Activated CD4-positive, alpha-beta T cell treated with anti-CD3 and anti-CD28 coated beads for 24 hours (primary cell): ENCODE measurements at regions not wholly inside any gene's neighbourhood (a gene's known extent, or its start where the extent isn't known, plus 50 kb on each side); places are given as distances from the start of the nearest gene placed in this dataset.
"Not testable (repeated sequence)": the region's sequence is repeated elsewhere in the genome, so short reads cannot be mapped to it uniquely, and the experiment has no call there.

Experiments used
- DNase-seq, 2 donors: peaks; one replicate each; pipeline ENCODE4 v3.0.0-alpha.2; 2020; ENCODE audit warnings: low read depth in 2 of 2

DNA sequence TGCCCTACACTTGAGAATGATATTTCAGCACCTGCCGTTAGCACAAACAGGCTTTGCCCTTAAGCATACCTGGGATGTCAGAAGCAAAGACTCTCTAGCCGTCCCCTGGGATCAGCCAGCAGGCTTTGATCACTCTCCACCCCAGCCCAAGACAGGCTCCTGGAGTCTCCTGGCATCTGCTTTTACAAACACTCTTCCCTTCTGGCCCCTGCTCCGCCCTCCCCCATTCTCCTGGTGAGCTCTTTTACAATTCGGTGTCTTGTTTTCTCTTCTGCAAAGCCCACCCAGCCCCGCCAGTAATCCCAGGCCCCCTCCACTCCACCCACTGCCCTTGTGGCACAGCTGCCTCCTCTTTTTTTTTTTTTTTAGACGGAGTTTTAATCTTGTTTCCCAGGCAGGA, 50.4 kb downstream of the KATNIP start:
- no peak for DNase-seq

DNA sequence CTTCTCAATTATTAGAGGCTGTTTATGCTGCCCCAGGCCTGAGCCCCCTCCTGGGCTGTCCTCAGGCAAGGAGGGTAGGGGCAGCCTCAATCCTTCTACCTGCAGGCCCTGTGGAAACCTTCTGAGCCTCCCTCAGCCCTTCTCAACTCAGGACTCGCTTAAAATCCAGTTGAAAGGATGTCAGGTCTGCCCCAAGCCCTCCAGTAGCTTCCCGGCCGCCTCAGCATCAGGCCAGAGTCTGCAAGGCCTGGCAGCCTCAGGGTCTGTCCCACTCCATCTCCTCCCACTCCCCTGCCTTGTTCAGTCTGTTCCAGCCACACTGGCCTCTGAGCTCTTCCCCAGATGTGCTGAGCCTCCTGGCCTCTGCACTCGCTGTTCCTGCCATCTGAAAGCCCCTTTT, 52.2 kb downstream of the KATNIP start:
- no peak for DNase-seq

GRCh38 chr16:27605500-27606106, 55.7 kb downstream of the KATNIP start:
- not testable (repeated sequence) for DNase-seq

GRCh38 chr16:27611340-27611739, 61.4 kb downstream of the KATNIP start:
- DNase-seq: no peak

GRCh38 chr16:27613238-27613791, 63.4 kb downstream of the KATNIP start:
- no peak for DNase-seq

GRCh38 chr16:27617665-27618064, 67.7 kb downstream of the KATNIP start:
- no peak for DNase-seq

GRCh38 chr16:27618165-27618564, 68.2 kb downstream of the KATNIP start:
- DNase-seq: no peak

- DNase-seq: no peak
Observed at GRCh38 chr16:27618606-27619327, 68.8 kb downstream of the KATNIP start.

GRCh38 chr16:27620541-27620940, 70.6 kb downstream of the KATNIP start:
- no peak for DNase-seq

- DNase-seq: no peak
Observed at GRCh38 chr16:27624154-27625049, 74.5 kb downstream of the KATNIP start.

- DNase-seq: no peak
Observed at GRCh38 chr16:27625050-27625697, 75.2 kb downstream of the KATNIP start.

DNA sequence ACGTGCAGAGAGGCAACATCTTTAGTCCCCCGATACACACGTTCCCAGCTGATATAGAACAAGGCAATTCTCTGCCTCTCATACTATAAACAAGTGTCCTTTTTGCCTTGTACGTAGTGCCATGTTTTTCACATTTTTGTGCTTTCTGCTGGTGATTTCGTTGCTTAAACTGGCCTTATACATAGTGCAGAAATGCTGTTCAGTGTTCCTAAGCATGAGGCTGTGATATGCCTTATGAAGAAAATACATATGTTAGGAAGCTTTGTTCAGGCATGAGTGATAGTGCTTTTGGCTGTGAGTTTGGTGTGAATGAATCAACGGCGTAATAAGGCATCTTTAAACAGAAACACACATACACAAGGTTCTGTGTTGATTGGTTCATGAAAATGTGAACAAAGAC, 77.2 kb downstream of the KATNIP start:
- no peak for DNase-seq

- DNase-seq: no peak
Observed at GRCh38 chr16:27628241-27628942, 78.4 kb downstream of the KATNIP start.

DNA sequence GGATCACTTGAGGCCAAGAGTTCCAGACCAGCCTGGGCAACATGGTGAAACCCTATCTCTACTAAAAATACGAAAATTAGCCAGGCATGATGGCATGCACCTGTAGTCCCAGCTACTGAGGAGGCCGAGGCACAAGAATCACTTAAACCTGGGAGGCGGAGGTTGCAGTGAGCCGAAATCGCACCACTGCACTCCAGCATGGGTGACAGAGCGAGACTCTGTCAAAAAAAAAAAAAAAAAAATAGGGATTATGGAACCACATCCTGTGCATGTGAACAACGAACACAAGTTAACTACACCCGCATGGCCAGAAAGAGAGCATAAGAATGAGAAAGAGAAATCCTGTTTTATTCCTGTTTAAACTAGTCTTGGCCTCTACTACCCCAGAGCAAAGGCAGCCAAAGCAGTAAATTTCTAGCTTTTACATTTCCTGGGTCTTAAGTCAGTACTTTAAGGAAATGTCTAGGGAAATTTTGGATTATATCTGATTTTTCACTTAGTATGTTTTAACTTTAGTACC, 79.1 kb downstream of the KATNIP start:
- DNase-seq: not testable (repeated sequence)

- no peak for DNase-seq
Observed at GRCh38 chr16:27632216-27632615, 82.3 kb downstream of the KATNIP start.

DNA sequence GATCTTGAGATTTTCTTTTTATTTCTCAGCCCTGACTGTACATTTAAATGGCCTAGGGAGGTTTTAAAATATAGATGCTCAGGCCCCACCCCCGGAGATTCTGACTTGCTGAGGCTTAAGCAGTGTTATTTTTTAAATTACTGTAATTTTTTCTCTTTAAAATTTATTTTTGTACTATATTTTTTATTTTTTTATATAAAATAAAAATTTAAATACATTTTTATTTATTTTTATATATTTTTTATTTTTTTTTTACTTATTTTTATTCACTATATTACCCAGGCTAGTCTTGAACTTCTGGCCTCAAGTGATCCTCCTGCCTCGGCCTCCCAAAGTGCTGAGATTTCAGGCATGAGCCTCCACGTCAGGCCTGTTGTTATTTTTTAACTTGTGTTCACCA, 83.3 kb downstream of the KATNIP start:
- DNase-seq: no peak

GRCh38 chr16:27633721-27634120, 83.8 kb downstream of the KATNIP start:
- DNase-seq: no peak

DNA sequence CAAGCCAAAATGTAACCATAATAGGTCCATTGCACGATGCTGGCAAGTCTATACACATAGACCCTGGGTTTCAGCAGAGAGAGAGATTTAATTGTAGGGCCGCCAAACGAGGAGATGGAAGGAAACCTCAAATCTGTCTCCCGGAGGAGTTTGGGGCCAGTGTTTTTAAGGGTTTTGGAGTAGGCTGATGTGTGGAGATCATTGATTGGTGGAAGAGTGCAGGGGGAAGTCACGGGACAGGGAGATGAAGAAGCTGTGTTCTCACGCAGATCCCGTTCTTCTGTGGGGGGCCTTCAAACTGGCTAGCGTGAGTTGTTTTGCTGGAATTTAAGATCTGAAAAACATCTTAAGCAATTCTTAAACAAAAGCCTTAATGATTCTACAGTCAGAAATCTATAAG, 84.8 kb downstream of the KATNIP start:
- DNase-seq: no peak

- no peak for DNase-seq
Observed at GRCh38 chr16:27636453-27637240, 86.7 kb downstream of the KATNIP start.
